K562 (cell line): ENCODE measurements at regions not wholly inside any gene's neighbourhood (a gene's known extent, or its start where the extent isn't known, plus 50 kb on each side); places are given as distances from the start of the nearest gene placed in this dataset.

ENCODE experiments used
- ATAC-seq: fragments of 200-7000 bp; cut with Tn5 transposase; 3 replicates; pipeline ENCODE4 v1.9.1; 2020; ENCODE audit warnings: moderate library complexity
- BruUV-seq: library from RNA; stranded (reverse); fragments of 400-500 nt; replicated peaks from 2 replicates; lab custom pipeline; 2021; lab: Mats Ljungman, UMichigan
- CTCF ChIA-PET: fragments of 300-600 bp; formaldehyde crosslinking; extraction: SDS; loops from one replicate; lab custom pipeline; 2021; ENCODE audit warnings: low intra/inter-chr PET ratio; lab: Yijun Ruan, JAX
- POLR2A ChIA-PET: fragments of 300-600, 350-650 bp; sonication (Branson Sonifier 250); formaldehyde crosslinking; extraction: SDS; loops from one replicate; lab custom pipeline; 2021; ENCODE audit warnings: antibody characterized with exemption, inconsistent platforms; lab: Yijun Ruan, JAX
- DNase-seq, 4 experiments: peaks; one replicate each; pipeline versions ENCODE4 v3.0.0 to v3.0.0-alpha.2; 2011 to 2018; ENCODE audit warnings: low spot score in 3 of 4, mixed read lengths in 3 of 4; ENCODE audit errors: extremely low read depth in 1 of 4
- FAIRE-seq: peaks from 2 replicates; lab custom pipeline; 2011; peaks lifted over from hg19 to GRCh38; lab: Jason Lieb, UNC
- H2AFZ ChIP-seq: 2 replicates; pipeline ENCODE4 v1.6.0; 2011; ENCODE audit warnings: low read depth, low read length, control low read depth, inconsistent platforms
- H3K27ac ChIP-seq: fragments of 200-600 bp; 3 replicates; pipeline ENCODE4 v1.8.0; 2011; ENCODE audit warnings: low read depth, mild to moderate bottlenecking, control low read depth, inconsistent platforms, low read length, moderate library complexity, mixed read lengths; ENCODE audit errors: extremely low read depth
- H3K27me3 ChIP-seq, 2 experiments: fragments of 300-600 bp in 1 of 2; 2 replicates in 1 of 2; 3 replicates in 1 of 2; pipeline versions ENCODE4 v1.6.0 to v1.8.0; 2011; ENCODE audit warnings: inconsistent platforms in 2 of 2, low read length in 2 of 2, mild to moderate bottlenecking in 1 of 2, mixed read lengths in 1 of 2, moderate library complexity in 1 of 2; ENCODE audit not compliant: control insufficient read depth in 2 of 2, insufficient read depth in 2 of 2
- H3K36me3 ChIP-seq: fragments of 300-600 bp; 3 replicates; pipeline ENCODE4 v1.8.0; 2011; ENCODE audit warnings: mild to moderate bottlenecking, low read length, inconsistent platforms; ENCODE audit not compliant: control insufficient read depth, insufficient read depth
- H3K4me1 ChIP-seq, 2 experiments: fragments of 200-600 bp in 1 of 2; replicated peaks in 1 of 2; 2 replicates in 1 of 2; 3 replicates in 1 of 2; pipeline versions ENCODE4 v1.5.1 to v1.8.0; 2011; ENCODE audit warnings: inconsistent platforms in 2 of 2, low read length in 2 of 2, mild to moderate bottlenecking in 1 of 2, mixed read lengths in 1 of 2, moderate library complexity in 1 of 2; ENCODE audit not compliant: control insufficient read depth in 2 of 2, insufficient read depth in 2 of 2
- H3K4me2 ChIP-seq: 2 replicates; pipeline ENCODE4 v1.6.1; 2011; ENCODE audit warnings: low read length, control low read depth, inconsistent platforms, mixed read lengths; ENCODE audit not compliant: insufficient read depth
- H3K4me3 ChIP-seq: fragments of 200-600 bp; sonication (generic), shearing (Covaris generic); 2 replicates; pipeline ENCODE4 v1.5.1; 2016; ENCODE audit warnings: control low read depth, inconsistent platforms
- H3K79me2 ChIP-seq: fragments of 200-600 bp; 3 replicates; pipeline ENCODE4 v1.8.0; 2011; ENCODE audit warnings: low read length, inconsistent platforms; ENCODE audit not compliant: control insufficient read depth, insufficient read depth
- H3K9ac ChIP-seq, 2 experiments: 2 replicates each; pipeline versions ENCODE4 v1.6.0 to v1.6.1; 2011; ENCODE audit warnings: low read depth in 2 of 2, low read length in 2 of 2, control low read depth in 1 of 2, inconsistent platforms in 1 of 2, mild to moderate bottlenecking in 1 of 2, mixed read lengths in 1 of 2; ENCODE audit not compliant: insufficient read depth in 1 of 2
- H3K9me1 ChIP-seq: one replicate; pipeline ENCODE4 v1.6.0; 2011; ENCODE audit warnings: inconsistent platforms, mild to moderate bottlenecking, low read length, moderate library complexity; ENCODE audit not compliant: control insufficient read depth, insufficient read depth
- H3K9me3 ChIP-seq: replicated peaks from 2 replicates; pipeline ENCODE4 v1.5.1; 2011; ENCODE audit warnings: low read depth, low read length, inconsistent platforms; ENCODE audit not compliant: control insufficient read depth, insufficient read depth
- H4K20me1 ChIP-seq: replicated peaks from 2 replicates; pipeline ENCODE4 v1.6.1; 2011; ENCODE audit warnings: low read length, inconsistent platforms, mixed read lengths; ENCODE audit not compliant: control insufficient read depth, insufficient read depth
- ADNP ChIP-seq: fragments of 200-800 bp; sonication (Bioruptor generic); IDR thresholded peaks from 2 replicates; pipeline ENCODE4 v1.6.1; 2016; ENCODE audit warnings: missing genetic modification characterization, missing compliant biosample characterization
- FOXP4 ChIP-seq: sonication (generic); formaldehyde crosslinking; IDR thresholded peaks from 2 replicates; pipeline ENCODE4 v1.8.0; 2022; ENCODE audit warnings: mild to moderate bottlenecking, missing genetic modification reagents, borderline replicate concordance
- HDAC2 ChIP-seq: fragments of 450-650 bp; IDR thresholded peaks from 2 replicates; pipeline ENCODE4 v1.6.1; 2016; ENCODE audit warnings: mild to moderate bottlenecking
- KAT2B ChIP-seq: IDR thresholded peaks from one replicate; pipeline ENCODE4 v1.6.1; 2012; ENCODE audit warnings: low read depth, mild to moderate bottlenecking, control low read depth, inconsistent platforms, low read length, moderate library complexity
- MYC ChIP-seq, 2 experiments: fragments of 250-450 bp in 1 of 2; sonication (Bioruptor Pico) in 1 of 2; IDR thresholded peaks; 2 replicates each; pipeline versions ENCODE4 v1.5.1 to v1.6.1; 2012 to 2021; ENCODE audit warnings: low read depth in 2 of 2, borderline replicate concordance in 1 of 2, improper control_type of control experiment in 1 of 2, low read length in 1 of 2, mild to moderate bottlenecking in 1 of 2, moderate library complexity in 1 of 2
- SMARCE1 ChIP-seq: fragments of 450-650 bp; IDR thresholded peaks from 2 replicates; pipeline ENCODE4 v1.7.1; 2016; ENCODE audit warnings: mild to moderate bottlenecking
- TAL1 ChIP-seq: fragments of 450-650 bp; IDR thresholded peaks from 2 replicates; pipeline ENCODE4 v1.6.1; 2016; ENCODE audit warnings: mild to moderate bottlenecking
- ZNF347 ChIP-seq: fragments of 450-650 bp; formaldehyde crosslinking; IDR thresholded peaks from 2 replicates; pipeline ENCODE4 v1.4.0; 2020; ENCODE audit warnings: low read depth, mild to moderate bottlenecking, moderate library complexity
- WGBS: fragments of 100-300 bp; shearing (Covaris generic); methylation state at CpG from one replicate; pipeline ENCODE4 v1.1.6; 2016; ENCODE audit warnings: low coverage, mixed read lengths; ENCODE audit not compliant: insufficient coverage; ENCODE audit errors: missing lambda C conversion rate; 5-methylcytosine and 5-hydroxymethylcytosine counted together
- in situ Hi-C: fragments of 300-500 bp; cut with MboI; formaldehyde crosslinking; loops from 4 replicates; pipeline ENCODE4 v1.15.0; 2018; ENCODE audit warnings: inconsistent platforms, mixed read lengths
- intact Hi-C: fragments of 100-400 bp; cut with micrococcal nuclease; formaldehyde crosslinking; loops from 2 replicates; pipeline ENCODE4 v1.14.2; 2022
- TF ChIP-seq, protein P1 (sequence below): fragments of 450-650 bp; IDR thresholded peaks from 2 replicates; pipeline ENCODE4 v1.6.1; 2016; ENCODE audit warnings: low read depth

DNA sequence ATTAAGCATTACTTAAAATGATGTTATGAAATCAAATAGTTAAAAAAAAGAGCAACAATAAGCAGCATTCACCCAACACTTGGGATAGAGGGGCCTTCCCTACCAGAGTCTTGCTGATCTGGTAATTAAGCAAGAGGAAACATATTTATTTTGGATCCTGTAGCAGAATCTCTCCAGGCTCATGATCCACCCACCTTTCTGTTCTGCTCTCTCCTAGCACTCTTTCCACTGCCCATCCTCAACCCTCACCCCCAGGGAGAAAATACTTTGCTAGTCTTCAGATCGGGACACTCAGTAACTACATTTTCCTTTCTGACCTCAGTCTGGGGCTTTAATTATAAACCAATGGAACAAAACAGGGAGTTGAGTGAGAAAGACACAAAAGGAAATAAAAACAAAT lies 1541.9 kb downstream of the AACS start:
- TF ChIP-seq KAT2B (no peak), MYC (IDR thresholded peaks at IDR 0.05; ENCODE audit: low read depth, low read length) (no peak), MYC (CRISPR knock-in tag; IDR thresholded peaks at IDR 0.05; ENCODE audit: borderline replicate concordance, low read depth) (no peak), HDAC2 (no peak), FOXP4 (CRISPR knock-in tag) (no peak), ZNF347 (CRISPR knock-in tag) (no peak), SMARCE1 (no peak), TAL1 (no peak), ADNP (tag) (no peak)
- TF ChIP-seq, protein P1, sequence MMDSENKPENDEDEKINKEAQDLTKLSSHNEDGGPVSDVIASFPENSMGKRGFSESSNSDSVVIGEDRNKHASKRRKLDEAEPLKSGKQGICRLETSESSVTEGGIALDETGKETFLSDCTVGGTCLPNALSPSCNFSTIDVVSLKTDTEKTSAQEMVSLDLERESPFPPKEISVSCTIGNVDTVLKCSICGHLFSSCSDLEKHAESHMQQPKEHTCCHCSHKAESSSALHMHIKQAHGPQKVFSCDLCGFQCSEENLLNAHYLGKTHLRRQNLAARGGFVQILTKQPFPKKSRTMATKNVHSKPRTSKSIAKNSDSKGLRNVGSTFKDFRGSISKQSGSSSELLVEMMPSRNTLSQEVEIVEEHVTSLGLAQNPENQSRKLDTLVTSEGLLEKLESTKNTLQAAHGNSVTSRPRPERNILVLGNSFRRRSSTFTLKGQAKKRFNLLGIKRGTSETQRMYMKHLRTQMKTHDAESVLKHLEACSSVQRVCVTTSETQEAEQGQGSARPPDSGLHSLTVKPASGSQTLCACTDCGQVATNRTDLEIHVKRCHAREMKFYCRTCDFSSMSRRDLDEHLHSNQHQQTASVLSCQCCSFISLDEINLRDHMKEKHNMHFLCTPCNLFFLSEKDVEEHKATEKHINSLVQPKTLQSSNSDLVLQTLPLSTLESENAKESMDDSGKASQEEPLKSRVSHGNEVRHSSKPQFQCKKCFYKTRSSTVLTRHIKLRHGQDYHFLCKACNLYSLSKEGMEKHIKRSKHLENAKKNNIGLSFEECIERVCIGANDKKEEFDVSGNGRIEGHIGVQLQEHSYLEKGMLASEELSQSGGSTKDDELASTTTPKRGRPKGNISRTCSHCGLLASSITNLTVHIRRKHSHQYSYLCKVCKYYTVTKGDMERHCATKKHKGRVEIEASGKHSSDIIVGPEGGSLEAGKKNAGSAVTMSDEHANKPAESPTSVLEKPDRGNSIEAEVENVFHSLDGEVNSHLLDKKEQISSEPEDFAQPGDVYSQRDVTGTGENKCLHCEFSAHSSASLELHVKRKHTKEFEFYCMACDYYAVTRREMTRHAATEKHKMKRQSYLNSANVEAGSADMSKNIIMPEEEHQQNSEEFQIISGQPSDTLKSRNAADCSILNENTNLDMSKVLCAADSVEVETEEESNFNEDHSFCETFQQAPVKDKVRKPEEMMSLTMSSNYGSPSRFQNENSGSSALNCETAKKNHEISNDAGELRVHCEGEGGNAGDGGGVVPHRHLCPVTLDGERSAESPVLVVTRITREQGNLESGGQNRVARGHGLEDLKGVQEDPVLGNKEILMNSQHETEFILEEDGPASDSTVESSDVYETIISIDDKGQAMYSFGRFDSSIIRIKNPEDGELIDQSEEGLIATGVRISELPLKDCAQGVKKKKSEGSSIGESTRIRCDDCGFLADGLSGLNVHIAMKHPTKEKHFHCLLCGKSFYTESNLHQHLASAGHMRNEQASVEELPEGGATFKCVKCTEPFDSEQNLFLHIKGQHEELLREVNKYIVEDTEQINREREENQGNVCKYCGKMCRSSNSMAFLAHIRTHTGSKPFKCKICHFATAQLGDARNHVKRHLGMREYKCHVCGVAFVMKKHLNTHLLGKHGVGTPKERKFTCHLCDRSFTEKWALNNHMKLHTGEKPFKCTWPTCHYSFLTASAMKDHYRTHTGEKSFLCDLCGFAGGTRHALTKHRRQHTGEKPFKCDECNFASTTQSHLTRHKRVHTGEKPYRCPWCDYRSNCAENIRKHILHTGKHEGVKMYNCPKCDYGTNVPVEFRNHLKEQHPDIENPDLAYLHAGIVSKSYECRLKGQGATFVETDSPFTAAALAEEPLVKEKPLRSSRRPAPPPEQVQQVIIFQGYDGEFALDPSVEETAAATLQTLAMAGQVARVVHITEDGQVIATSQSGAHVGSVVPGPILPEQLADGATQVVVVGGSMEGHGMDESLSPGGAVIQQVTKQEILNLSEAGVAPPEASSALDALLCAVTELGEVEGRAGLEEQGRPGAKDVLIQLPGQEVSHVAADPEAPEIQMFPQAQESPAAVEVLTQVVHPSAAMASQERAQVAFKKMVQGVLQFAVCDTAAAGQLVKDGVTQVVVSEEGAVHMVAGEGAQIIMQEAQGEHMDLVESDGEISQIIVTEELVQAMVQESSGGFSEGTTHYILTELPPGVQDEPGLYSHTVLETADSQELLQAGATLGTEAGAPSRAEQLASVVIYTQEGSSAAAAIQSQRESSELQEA: no peak
- no TSS peak for BruUV-seq
- Histone ChIP-seq H3K27me3 (no peaks in the 10 kb centered on the region), H3K79me2 (no peaks in the 10 kb centered on the region), H3K4me2 (no peak overlapping the region), H3K36me3 (no peaks in the 10 kb centered on the region), H4K20me1 (no peaks in the 10 kb centered on the region), H3K4me3 (no peak overlapping the region), H3K9me1 (no peaks in the 10 kb centered on the region), H3K9me3 (no peaks in the 10 kb centered on the region), H3K9ac (no peak overlapping the region), H3K4me1 (no peaks in the 10 kb centered on the region), H2AFZ (no peak overlapping the region), H3K27ac (no peak overlapping the region)
- no peak for ATAC-seq
- POLR2A ChIA-PET: no interaction called here
- intact Hi-C loops (no loop called here), in situ Hi-C loops (no loop called here)
- CTCF ChIA-PET: no interaction called here
- DNase-seq: no peak
- 0% methylated on average over 1 of the region's 1 CpG for WGBS
- no peak for FAIRE-seq
